H9 (cell line): ENCODE measurements at regions not wholly inside any gene's neighbourhood (a gene's known extent, or its start where the extent isn't known, plus 50 kb on each side); places are given as distances from the start of the nearest gene placed in this dataset.

Experiments
- DNase-seq: peaks from one replicate; pipeline ENCODE4 v3.0.0-alpha.2; 2017
- H2AFZ ChIP-seq: one replicate; pipeline ENCODE4 v1.6.1; 2013; ENCODE audit warnings: mild to moderate bottlenecking, low read length, control low read depth, moderate library complexity
- H2AK5ac ChIP-seq: 2 replicates; pipeline ENCODE4 v1.6.1; 2013; ENCODE audit warnings: low read length, control low read depth, mixed read lengths; ENCODE audit not compliant: insufficient read length
- H2BK120ac ChIP-seq: one replicate; pipeline ENCODE4 v1.6.1; 2013; ENCODE audit warnings: low read depth, mild to moderate bottlenecking, low read length, control low read depth, inconsistent platforms; ENCODE audit not compliant: poor library complexity, severe bottlenecking
- H2BK12ac ChIP-seq: 2 replicates; pipeline ENCODE4 v1.6.1; 2013; ENCODE audit warnings: low read length, control low read depth, mixed read lengths, low read depth; ENCODE audit not compliant: insufficient read length
- H2BK15ac ChIP-seq: 2 replicates; pipeline ENCODE4 v1.6.1; 2013; ENCODE audit warnings: low read depth, low read length, control low read depth
- H2BK20ac ChIP-seq: one replicate; pipeline ENCODE4 v1.6.1; 2013; ENCODE audit warnings: low read depth, mild to moderate bottlenecking, low read length, control low read depth, inconsistent platforms; ENCODE audit not compliant: poor library complexity, severe bottlenecking
- H2BK5ac ChIP-seq: 2 replicates; pipeline ENCODE4 v1.6.1; 2013; ENCODE audit warnings: low read length, control low read depth, mixed read lengths; ENCODE audit not compliant: insufficient read length
- H3K14ac ChIP-seq: 2 replicates; pipeline ENCODE4 v1.6.1; 2013; ENCODE audit warnings: low read length, control low read depth; ENCODE audit not compliant: insufficient read depth
- H3K18ac ChIP-seq: 2 replicates; pipeline ENCODE4 v1.6.1; 2013; ENCODE audit warnings: low read depth, mild to moderate bottlenecking, mixed read lengths, low read length, control low read depth; ENCODE audit not compliant: insufficient read length
- H3K23ac ChIP-seq: 2 replicates; pipeline ENCODE4 v1.6.1; 2013; ENCODE audit warnings: low read length, control low read depth, mixed read lengths, low read depth; ENCODE audit not compliant: insufficient read length
- H3K23me2 ChIP-seq: 2 replicates; pipeline ENCODE4 v1.6.1; 2013; ENCODE audit warnings: low read depth, mild to moderate bottlenecking, mixed read lengths, low read length, control low read depth; ENCODE audit not compliant: insufficient read length, poor library complexity, severe bottlenecking
- H3K27ac ChIP-seq: 2 replicates; pipeline ENCODE4 v1.5.1; 2013; ENCODE audit warnings: low read length, control low read depth, mixed read lengths, low read depth; ENCODE audit not compliant: insufficient read length
- H3K27me3 ChIP-seq: 2 replicates; pipeline ENCODE4 v1.6.1; 2013; ENCODE audit warnings: low read length, control low read depth, inconsistent platforms; ENCODE audit not compliant: insufficient read depth
- H3K4ac ChIP-seq: 2 replicates; pipeline ENCODE4 v1.6.1; 2013; ENCODE audit warnings: low read depth, mild to moderate bottlenecking, control low read depth, inconsistent platforms, low read length, moderate library complexity
- H3K4me1 ChIP-seq: 2 replicates; pipeline ENCODE4 v1.6.1; 2013; ENCODE audit warnings: low read length, control low read depth, inconsistent platforms; ENCODE audit not compliant: insufficient read depth
- H3K4me2 ChIP-seq: 2 replicates; pipeline ENCODE4 v1.6.1; 2013; ENCODE audit warnings: low read length, control low read depth, mixed read lengths; ENCODE audit not compliant: insufficient read length, insufficient read depth
- H3K56ac ChIP-seq: 2 replicates; pipeline ENCODE4 v1.6.1; 2013; ENCODE audit warnings: low read depth, mild to moderate bottlenecking, mixed read lengths, low read length, control low read depth; ENCODE audit not compliant: insufficient read length
- H3K79me1 ChIP-seq: 2 replicates; pipeline ENCODE4 v1.6.1; 2013; ENCODE audit warnings: low read depth, mild to moderate bottlenecking, moderate library complexity, low read length, control low read depth, inconsistent platforms; ENCODE audit not compliant: insufficient read depth, poor library complexity, severe bottlenecking
- H3K79me2 ChIP-seq: 2 replicates; pipeline ENCODE4 v1.6.1; 2013; ENCODE audit warnings: low read length, control low read depth, inconsistent platforms; ENCODE audit not compliant: insufficient read depth
- H3K9ac ChIP-seq: 2 replicates; pipeline ENCODE4 v1.6.1; 2013; ENCODE audit warnings: low read length, control low read depth, mixed read lengths; ENCODE audit not compliant: insufficient read length; ENCODE audit errors: extremely low read depth
- H3K9me3 ChIP-seq: one replicate; pipeline ENCODE4 v1.6.1; 2013; ENCODE audit warnings: low read depth, low read length, inconsistent platforms; ENCODE audit not compliant: control insufficient read depth
- H3T11ph ChIP-seq: one replicate; pipeline ENCODE4 v1.6.1; 2013; ENCODE audit warnings: mild to moderate bottlenecking, low read length, control low read depth, inconsistent platforms
- H4K20me1 ChIP-seq: one replicate; pipeline ENCODE4 v1.6.1; 2013; ENCODE audit not compliant: control insufficient read depth, insufficient read length, insufficient read depth
- H4K5ac ChIP-seq: 2 replicates; pipeline ENCODE4 v1.6.1; 2013; ENCODE audit warnings: low read depth, mild to moderate bottlenecking, mixed read lengths, low read length, control low read depth; ENCODE audit not compliant: insufficient read length
- H4K8ac ChIP-seq: replicated peaks from 2 replicates; pipeline ENCODE4 v1.6.1; 2013; ENCODE audit warnings: low read length, control low read depth, mixed read lengths, low read depth; ENCODE audit not compliant: insufficient read length
- H4K91ac ChIP-seq: 2 replicates; pipeline ENCODE4 v1.6.1; 2013; ENCODE audit warnings: low read depth, mild to moderate bottlenecking, moderate library complexity, mixed read lengths, low read length, control low read depth; ENCODE audit not compliant: insufficient read length
- H3K27ac Mint-ChIP-seq, 3 experiments: 2 replicates in 2 of 3; 3 replicates in 1 of 3; pipeline ENCODE4 v1.8.0; 2020 to 2021; ENCODE audit warnings: mixed read lengths in 3 of 3, mild to moderate bottlenecking in 1 of 3, moderate library complexity in 1 of 3
- H3K27me3 Mint-ChIP-seq: 2 replicates; pipeline ENCODE4 v1.8.0; 2021; ENCODE audit warnings: low read depth, mild to moderate bottlenecking, moderate library complexity, mixed read lengths
- H3K36me3 Mint-ChIP-seq, 3 experiments: 2 replicates in 2 of 3; 3 replicates in 1 of 3; pipeline ENCODE4 v1.8.0; 2020 to 2021; ENCODE audit warnings: low read depth in 3 of 3, mixed read lengths in 3 of 3; ENCODE audit not compliant: insufficient read depth in 1 of 3
- H3K4me1 Mint-ChIP-seq, 2 experiments: 2 replicates each; pipeline ENCODE4 v1.8.0; 2020; ENCODE audit warnings: mixed read lengths in 2 of 2
- H3K4me3 Mint-ChIP-seq, 2 experiments: 2 replicates in 1 of 2; 3 replicates in 1 of 2; pipeline ENCODE4 v1.8.0; 2020 to 2021; ENCODE audit warnings: mild to moderate bottlenecking in 2 of 2, mixed read lengths in 2 of 2, moderate library complexity in 1 of 2
- H3K9me3 Mint-ChIP-seq, 2 experiments: 2 replicates in 1 of 2; 3 replicates in 1 of 2; pipeline ENCODE4 v1.8.0; 2020; ENCODE audit warnings: mild to moderate bottlenecking in 2 of 2, mixed read lengths in 2 of 2, moderate library complexity in 1 of 2
- CTCF ChIP-seq: fragments of 200-600 bp; sonication (generic); conservative IDR thresholded peaks from 3 replicates; pipeline ENCODE4 v1.8.0; 2021; ENCODE audit warnings: antibody characterized with exemption, mild to moderate bottlenecking
- WGBS: extraction: QIAGEN DNeasy Blood & Tissue Kit; methylation state at CpG from one replicate; pipeline ENCODE4 v1.1.7; 2013; ENCODE audit warnings: missing lambda C conversion rate, low lambda C conversion rate, mixed read lengths; ENCODE audit not compliant: insufficient read length; ENCODE audit errors: extremely low coverage; 5-methylcytosine and 5-hydroxymethylcytosine counted together

GRCh38 chr2:172252154-172252553 is 149.5 kb upstream of the DLX2 start:
- H3T11ph ChIP-seq = no peak overlapping the region
- H2BK5ac ChIP-seq = no peak overlapping the region
- peaks cover 3% of the 10 kb centered on the region; the same call in 1 of the 2 replicates for H3K4me1 ChIP-seq
- no peaks in the 10 kb centered on the region for H3K23me2 ChIP-seq
- no CpG with 5 or more reads among the region's 12 CpGs for WGBS
- no peaks in the 10 kb centered on the region for H3K9me3 ChIP-seq
- H3K27me3 ChIP-seq = no peaks in the 10 kb centered on the region
- H4K5ac ChIP-seq = no peak overlapping the region
- no peak overlapping the region for H2AFZ ChIP-seq
- no peaks in the 10 kb centered on the region for H4K20me1 ChIP-seq
- no peak overlapping the region for H3K9ac ChIP-seq
- no peak for DNase-seq
- Mint-ChIP-seq H3K4me3 (no peak overlapping the region), H3K27ac (no peak overlapping the region), H3K36me3 (no peaks in the 10 kb centered on the region), H3K9me3 (no peaks in the 10 kb centered on the region), H3K27me3 (no peaks in the 10 kb centered on the region; the same call in 1 of the 2 replicates), H3K4me1 (peaks cover 30 to 41% of the 10 kb centered on the region in 2 experiments)
- H4K8ac ChIP-seq = no peak overlapping the region
- no peak overlapping the region for H3K18ac ChIP-seq
- H2BK20ac ChIP-seq = no peak overlapping the region
- no peak overlapping the region for H2BK12ac ChIP-seq
- no peak overlapping the region for H4K91ac ChIP-seq
- H3K4me2 ChIP-seq = no peak overlapping the region
- H3K4ac ChIP-seq = no peak overlapping the region
- TF ChIP-seq CTCF = no peak
- no peak overlapping the region for H3K27ac ChIP-seq
- no peaks in the 10 kb centered on the region for H3K79me2 ChIP-seq
- H3K14ac ChIP-seq = no peak overlapping the region; the same call in 1 of the 2 replicates
- H2AK5ac ChIP-seq = no peak overlapping the region
- no peak overlapping the region for H2BK120ac ChIP-seq
- H3K56ac ChIP-seq = no peak overlapping the region
- H2BK15ac ChIP-seq = no peak overlapping the region
- no peak overlapping the region for H3K23ac ChIP-seq
- H3K79me1 ChIP-seq = no peaks in the 10 kb centered on the region
